Uterus (tissue), 2 donors: ENCODE measurements at regions not wholly inside any gene's neighbourhood (a gene's known extent, or its start where the extent isn't known, plus 50 kb on each side); places are given as distances from the start of the nearest gene placed in this dataset.

Experiments used
- POLR2A ChIP-seq, 2 donors: fragments of 450-650 bp; IDR thresholded peaks; one replicate each; pipeline ENCODE4 v1.6.1; 2016; ENCODE audit warnings: antibody characterized with exemption in 2 of 2, mild to moderate bottlenecking in 1 of 2, moderate library complexity in 1 of 2
- TF ChIP-seq, protein P1 (sequence below), 4 experiments: fragments of 200-600 bp in 2 of 4; fragments of 450-650 bp in 2 of 4; sonication (generic) in 2 of 4; IDR thresholded peaks; one replicate each; pipeline ENCODE4 v1.5.1; 2016 to 2019; ENCODE audit warnings: antibody characterized with exemption in 4 of 4, mild to moderate bottlenecking in 2 of 4, moderate library complexity in 1 of 4

DNA sequence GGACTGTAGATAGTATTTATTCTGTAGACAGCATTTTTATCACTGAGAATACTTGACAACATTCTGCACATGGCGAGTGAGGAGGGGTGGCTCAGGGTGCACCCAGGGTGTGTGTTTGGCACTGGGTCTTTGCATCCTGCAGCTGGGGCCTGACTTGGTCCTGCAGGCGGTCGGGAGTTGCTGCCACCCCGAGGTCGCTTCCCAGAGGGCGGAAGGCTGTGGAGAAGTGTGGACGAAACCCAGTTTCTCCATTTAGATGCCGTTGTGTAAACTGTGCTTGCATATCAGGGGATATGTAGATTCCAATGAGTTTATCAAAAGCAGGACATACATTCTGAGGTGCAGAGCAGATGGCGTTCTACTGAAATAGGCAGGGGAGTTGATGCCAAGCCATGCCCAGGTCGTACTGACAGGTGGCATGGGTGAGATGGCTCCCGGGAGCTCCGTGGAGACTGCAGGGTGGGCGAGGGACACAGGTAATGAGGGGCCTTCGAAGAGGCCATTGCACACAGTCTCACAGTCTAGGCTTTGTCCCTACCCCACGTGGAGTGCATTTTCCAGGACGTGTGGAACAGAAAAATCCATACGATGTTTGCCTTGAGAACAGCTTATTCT is 74.5 kb downstream of the RTP5 start:
- no peak for TF ChIP-seq POLR2A (IDR thresholded peaks at IDR 0.05)
- TF ChIP-seq, protein P1, sequence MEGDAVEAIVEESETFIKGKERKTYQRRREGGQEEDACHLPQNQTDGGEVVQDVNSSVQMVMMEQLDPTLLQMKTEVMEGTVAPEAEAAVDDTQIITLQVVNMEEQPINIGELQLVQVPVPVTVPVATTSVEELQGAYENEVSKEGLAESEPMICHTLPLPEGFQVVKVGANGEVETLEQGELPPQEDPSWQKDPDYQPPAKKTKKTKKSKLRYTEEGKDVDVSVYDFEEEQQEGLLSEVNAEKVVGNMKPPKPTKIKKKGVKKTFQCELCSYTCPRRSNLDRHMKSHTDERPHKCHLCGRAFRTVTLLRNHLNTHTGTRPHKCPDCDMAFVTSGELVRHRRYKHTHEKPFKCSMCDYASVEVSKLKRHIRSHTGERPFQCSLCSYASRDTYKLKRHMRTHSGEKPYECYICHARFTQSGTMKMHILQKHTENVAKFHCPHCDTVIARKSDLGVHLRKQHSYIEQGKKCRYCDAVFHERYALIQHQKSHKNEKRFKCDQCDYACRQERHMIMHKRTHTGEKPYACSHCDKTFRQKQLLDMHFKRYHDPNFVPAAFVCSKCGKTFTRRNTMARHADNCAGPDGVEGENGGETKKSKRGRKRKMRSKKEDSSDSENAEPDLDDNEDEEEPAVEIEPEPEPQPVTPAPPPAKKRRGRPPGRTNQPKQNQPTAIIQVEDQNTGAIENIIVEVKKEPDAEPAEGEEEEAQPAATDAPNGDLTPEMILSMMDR (IDR thresholded peaks at IDR 0.05), result no peak
